ENCODE measurements at regions not wholly inside any gene's neighbourhood (a gene's known extent, or its start where the extent isn't known, plus 50 kb on each side); places are given as distances from the start of the nearest gene placed in this dataset.

- no peak for TF ChIP-seq CTCF (IDR thresholded peaks at IDR 0.05)
- Histone ChIP-seq H3K27me3 (peaks cover 0 to 70% (median 0%) of the 10 kb centered on the region in 7 donors), H3K36me3 (no peaks in the 10 kb centered on the region), H3K4me1 (peaks cover 0 to 5% (median 0%) of the 10 kb centered on the region in 9 donors), H3K9me3 (no peaks in the 10 kb centered on the region), H3K4me3 (no peak overlapping the region), H3K27ac (no peak overlapping the region)
- 69 to 71% methylated on average over 3 of the region's 3 CpGs for WGBS, 2 donors
- no peak for DNase-seq
- ATAC-seq, result no peak
- intact Hi-C loops (cut with DNase I), result loop anchor here in 1 of 10 donors (5.0 kb wide), 1 partner anchor 781 kb away; no protein-coding TSS in a partner anchor
These were observed 186.9 kb upstream of the STK26 start for GRCh38 chrX:131836161-131836560.

- Histone ChIP-seq H3K27me3 (peaks cover 0 to 78% (median 0%) of the 10 kb centered on the region in 7 donors), H3K36me3 (no peaks in the 10 kb centered on the region), H3K4me1 (peaks cover 0 to 5% (median 0%) of the 10 kb centered on the region in 9 donors), H3K9me3 (no peaks in the 10 kb centered on the region), H3K27ac (no peak overlapping the region), H3K4me3 (no peak overlapping the region)
- DNase-seq, result no peak
- ATAC-seq, result no peak
- intact Hi-C loops (cut with DNase I), result loop anchor here in 1 of 10 donors (5.0 kb wide), 1 partner anchor 780 kb away; no protein-coding TSS in a partner anchor
- no peak for TF ChIP-seq CTCF (IDR thresholded peaks at IDR 0.05)
These were observed 185.8 kb upstream of the STK26 start for GRCh38 chrX:131837325-131837724.

GRCh38 chrX:131840799-131841495 lies 182.2 kb upstream of the STK26 start:
- DNase-seq (no peak), ATAC-seq (peak in 1 of 8 donors; percentile 50)
- Histone ChIP-seq H3K9me3 (no peaks in the 10 kb centered on the region), H3K27ac (no peak overlapping the region), H3K27me3 (peaks cover 0 to 80% (median 0%) of the 10 kb centered on the region in 7 donors), H3K4me3 (no peak overlapping the region), H3K4me1 (peaks cover 0 to 5% (median 0%) of the 10 kb centered on the region in 9 donors), H3K36me3 (no peaks in the 10 kb centered on the region)
- WGBS, 2 donors, result 52 to 59% methylated on average over 18 to 21 of the region's 24 CpGs
- TF ChIP-seq CTCF (IDR thresholded peaks at IDR 0.05), result no peak
- intact Hi-C loops (cut with DNase I), result loop anchor here in 8 of 10 donors (5.0 to 10.0 kb wide), 8 partner anchors 224 to 794 kb away; partner anchors contain the start of gene RAP2C (in 1 of the 8)

- ATAC-seq (peak in 7 of 8 donors; percentile 47 to 73 (median 69)), DNase-seq (peak in 1 of 2 donors; percentile 11)
- WGBS, 2 donors, result 49 to 51% methylated on average over 29 of the region's 31 CpGs
- intact Hi-C loops (cut with DNase I), result loop anchor here in 8 of 10 donors (5.0 to 10.0 kb wide), 8 partner anchors 223 to 793 kb away; partner anchors contain the start of gene RAP2C (in 1 of the 8)
- Histone ChIP-seq H3K27ac (no peak overlapping the region), H3K27me3 (peaks cover 0 to 80% (median 0%) of the 10 kb centered on the region in 7 donors), H3K4me3 (no peak overlapping the region), H3K9me3 (no peaks in the 10 kb centered on the region), H3K36me3 (no peaks in the 10 kb centered on the region), H3K4me1 (peaks cover 0 to 5% (median 0%) of the 10 kb centered on the region in 9 donors)
- peak; percentile 61 to 92 (median 72) for TF ChIP-seq CTCF (IDR thresholded peaks at IDR 0.05)
These were observed 181.3 kb upstream of the STK26 start for GRCh38 chrX:131841496-131842437.
